A673 (cell line): ENCODE measurements at regions not wholly inside any gene's neighbourhood (a gene's known extent, or its start where the extent isn't known, plus 50 kb on each side); places are given as distances from the start of the nearest gene placed in this dataset.

ENCODE experiments used
- BruUV-seq: library from RNA; stranded (reverse); fragments of 400-500 nt; replicated peaks from 2 replicates; lab custom pipeline; 2021; lab: Mats Ljungman, UMichigan
- CTCF ChIA-PET: fragments of 300-600 bp; sonication (Branson Sonifier 250); formaldehyde crosslinking; loops from one replicate; lab custom pipeline; 2022; ENCODE audit warnings: antibody characterized with exemption; lab: Charles Lee
- POLR2A ChIA-PET: fragments of 300-600 bp; sonication (Branson Sonifier 250); formaldehyde crosslinking; loops from one replicate; lab custom pipeline; 2022; ENCODE audit warnings: antibody characterized with exemption; ENCODE audit not compliant: low non-redundant PET; lab: Charles Lee
- DNase-seq: peaks from one replicate; pipeline ENCODE4 v3.0.0-alpha.2; 2015; ENCODE audit warnings: low spot score
- H3K27ac ChIP-seq: fragments of 200-600 bp; sonication (generic); 2 replicates; pipeline ENCODE4 v1.5.1; 2016; ENCODE audit warnings: mixed run types, low read depth, mild to moderate bottlenecking, mixed read lengths, antibody characterized with exemption, low read length; ENCODE audit not compliant: poor library complexity, severe bottlenecking
- H3K27me3 ChIP-seq: fragments of 200-600 bp; sonication (generic); replicated peaks from 2 replicates; pipeline ENCODE4 v1.6.1; 2017; ENCODE audit warnings: mixed run types, low read depth, mild to moderate bottlenecking, mixed read lengths, antibody characterized with exemption, low read length; ENCODE audit not compliant: insufficient read depth, poor library complexity
- H3K36me3 ChIP-seq: fragments of 200-600 bp; sonication (generic); 2 replicates; pipeline ENCODE4 v1.6.1; 2016; ENCODE audit warnings: mixed run types, mild to moderate bottlenecking, mixed read lengths, antibody characterized with exemption, low read length; ENCODE audit not compliant: insufficient read depth, poor library complexity, severe bottlenecking
- H3K4me1 ChIP-seq: fragments of 200-600 bp; sonication (generic); 2 replicates; pipeline ENCODE4 v1.6.1; 2017; ENCODE audit warnings: mixed run types, mild to moderate bottlenecking, mixed read lengths, antibody characterized with exemption, low read length; ENCODE audit not compliant: insufficient read depth, poor library complexity, severe bottlenecking
- H3K4me3 ChIP-seq: fragments of 200-600 bp; sonication (generic); 2 replicates; pipeline ENCODE4 v1.5.1; 2016; ENCODE audit warnings: low read depth, mixed run types, mild to moderate bottlenecking, mixed read lengths, low read length; ENCODE audit not compliant: poor library complexity, severe bottlenecking
- H3K9me3 ChIP-seq: fragments of 200-600 bp; sonication (generic); 2 replicates; pipeline ENCODE4 v1.6.1; 2016; ENCODE audit warnings: mixed run types, low read depth, mild to moderate bottlenecking, mixed read lengths, antibody characterized with exemption, low read length; ENCODE audit not compliant: poor library complexity, severe bottlenecking
- EZH2 ChIP-seq: fragments of 200-600 bp; sonication (generic); IDR thresholded peaks from 2 replicates; pipeline ENCODE4 v1.6.1; 2017; ENCODE audit warnings: borderline replicate concordance, low read depth, mild to moderate bottlenecking, mixed read lengths, antibody characterized with exemption, low read length; ENCODE audit not compliant: poor library complexity, severe bottlenecking
- intact Hi-C: fragments of 100-400 bp; cut with micrococcal nuclease; formaldehyde crosslinking; loops from one replicate; pipeline ENCODE4 v1.10.0; 2022; ENCODE audit not compliant: unreplicated experiment
- TF ChIP-seq, protein P1 (sequence below): fragments of 300-800, 200-600 bp; sonication (generic); conservative IDR thresholded peaks from 2 replicates; pipeline ENCODE4 v1.5.1; 2017; ENCODE audit warnings: low read depth, mild to moderate bottlenecking, antibody characterized with exemption, low read length, moderate library complexity, mixed read lengths

DNA sequence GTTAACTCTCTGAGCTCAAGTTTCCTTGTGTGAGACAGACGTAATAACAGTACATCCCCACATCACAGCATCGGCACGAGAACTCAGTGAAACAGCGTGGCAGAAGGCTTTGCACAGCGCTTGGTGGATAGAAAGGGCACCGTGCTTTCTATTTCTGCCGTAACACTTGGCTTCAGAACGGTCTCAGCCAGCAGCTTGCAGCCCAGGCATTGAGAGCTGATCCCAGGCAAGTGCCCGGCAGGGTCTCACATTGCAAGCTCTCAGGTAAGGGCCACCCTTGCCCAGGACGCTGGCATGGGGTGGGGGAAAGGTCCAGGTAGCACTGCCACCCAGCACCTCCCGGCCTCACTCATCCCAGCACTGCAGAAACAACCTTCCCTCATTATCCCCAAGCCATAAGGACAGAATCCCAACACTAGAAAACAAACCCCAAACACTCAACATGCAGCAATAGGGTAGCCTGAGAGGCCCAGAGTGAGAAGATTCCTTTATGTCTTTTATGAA is 70.5 kb upstream of the ITGA11 start:
- DNase-seq, result no peak
- Histone ChIP-seq H3K9me3 (no peaks in the 10 kb centered on the region), H3K27ac (no peak overlapping the region), H3K27me3 (no peaks in the 10 kb centered on the region), H3K4me3 (no peak overlapping the region), H3K4me1 (no peaks in the 10 kb centered on the region), H3K36me3 (no peaks in the 10 kb centered on the region)
- intact Hi-C loops, result no loop called here
- TF ChIP-seq, protein P1, sequence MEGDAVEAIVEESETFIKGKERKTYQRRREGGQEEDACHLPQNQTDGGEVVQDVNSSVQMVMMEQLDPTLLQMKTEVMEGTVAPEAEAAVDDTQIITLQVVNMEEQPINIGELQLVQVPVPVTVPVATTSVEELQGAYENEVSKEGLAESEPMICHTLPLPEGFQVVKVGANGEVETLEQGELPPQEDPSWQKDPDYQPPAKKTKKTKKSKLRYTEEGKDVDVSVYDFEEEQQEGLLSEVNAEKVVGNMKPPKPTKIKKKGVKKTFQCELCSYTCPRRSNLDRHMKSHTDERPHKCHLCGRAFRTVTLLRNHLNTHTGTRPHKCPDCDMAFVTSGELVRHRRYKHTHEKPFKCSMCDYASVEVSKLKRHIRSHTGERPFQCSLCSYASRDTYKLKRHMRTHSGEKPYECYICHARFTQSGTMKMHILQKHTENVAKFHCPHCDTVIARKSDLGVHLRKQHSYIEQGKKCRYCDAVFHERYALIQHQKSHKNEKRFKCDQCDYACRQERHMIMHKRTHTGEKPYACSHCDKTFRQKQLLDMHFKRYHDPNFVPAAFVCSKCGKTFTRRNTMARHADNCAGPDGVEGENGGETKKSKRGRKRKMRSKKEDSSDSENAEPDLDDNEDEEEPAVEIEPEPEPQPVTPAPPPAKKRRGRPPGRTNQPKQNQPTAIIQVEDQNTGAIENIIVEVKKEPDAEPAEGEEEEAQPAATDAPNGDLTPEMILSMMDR, result no peak
- no peak for TF ChIP-seq EZH2
- CTCF ChIA-PET, result no interaction called here
- POLR2A ChIA-PET, result no interaction called here
- BruUV-seq, result no TSS peak

DNA sequence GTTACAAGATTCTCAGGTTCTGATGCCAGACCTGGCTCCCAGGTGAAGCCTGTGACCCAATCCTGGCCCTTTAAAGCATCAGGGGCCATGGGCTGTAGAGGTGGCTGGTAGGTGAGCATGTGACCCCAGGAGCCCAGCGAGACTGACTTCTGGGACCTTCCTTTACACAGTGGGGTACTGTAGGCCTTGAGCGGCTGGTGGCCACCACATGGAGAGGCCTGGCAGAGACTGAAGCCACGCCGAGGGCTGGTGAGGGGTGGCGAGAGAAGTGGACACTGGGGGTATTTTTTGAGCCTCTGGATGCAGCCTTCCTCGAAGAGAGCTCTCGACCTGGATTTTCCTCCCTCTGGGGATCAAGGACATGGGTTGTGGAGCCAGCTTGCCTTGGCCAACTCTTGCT is 71.2 kb upstream of the ITGA11 start:
- POLR2A ChIA-PET, result no interaction called here
- DNase-seq, result no peak
- no peak overlapping the region for H3K4me3 ChIP-seq
- no peaks in the 10 kb centered on the region for H3K9me3 ChIP-seq
- BruUV-seq, result no TSS peak
- intact Hi-C loops, result no loop called here
- no peaks in the 10 kb centered on the region for H3K4me1 ChIP-seq
- H3K27me3 ChIP-seq, result no peaks in the 10 kb centered on the region
- no peaks in the 10 kb centered on the region for H3K36me3 ChIP-seq
- no peak overlapping the region for H3K27ac ChIP-seq
- no peak for TF ChIP-seq EZH2
- TF ChIP-seq, protein P1, result no peak
- CTCF ChIA-PET, result no interaction called here

DNA sequence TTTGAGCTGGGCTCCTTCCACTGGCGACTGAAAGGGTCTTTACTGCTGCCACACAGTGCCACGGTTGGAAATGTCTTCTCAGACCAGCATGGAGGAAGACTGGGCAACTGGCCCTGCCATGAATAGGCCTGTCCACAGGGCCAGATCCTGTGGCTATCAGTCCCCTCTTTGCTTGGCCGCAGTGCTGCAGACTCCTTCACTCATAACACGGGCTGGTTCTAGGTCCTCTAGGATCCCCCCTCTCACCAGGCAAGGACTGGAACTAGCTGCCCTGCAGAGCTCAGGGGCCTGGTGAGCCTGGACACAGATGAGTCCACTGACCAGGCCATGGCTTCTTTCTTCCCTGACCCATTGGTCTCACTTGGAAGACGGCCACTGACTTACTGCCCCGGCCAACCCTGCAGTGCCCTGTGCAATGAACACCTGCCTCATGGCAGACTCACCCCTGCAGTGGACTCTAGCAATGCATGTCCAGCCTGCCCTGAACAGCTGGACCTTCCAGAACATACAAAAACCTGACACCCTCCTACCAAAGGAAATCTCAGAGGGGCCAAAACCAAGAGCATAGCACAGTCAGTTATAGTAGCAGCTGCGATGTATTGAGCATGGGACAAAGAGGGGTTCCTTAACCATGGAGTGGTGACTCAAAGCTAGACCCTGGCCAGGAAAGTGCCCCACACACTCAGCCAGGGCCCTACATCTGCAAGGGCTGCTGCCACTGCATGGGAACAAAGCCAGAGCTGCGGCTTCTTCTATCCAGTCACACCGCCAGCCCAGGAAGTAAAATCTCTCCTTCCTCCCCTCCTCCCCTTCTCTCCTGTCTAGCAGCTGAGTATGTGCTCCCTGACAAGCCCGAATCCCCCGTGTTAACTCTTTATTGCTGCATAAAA is 72.1 kb upstream of the ITGA11 start:
- Histone ChIP-seq H3K36me3 (no peaks in the 10 kb centered on the region), H3K9me3 (no peaks in the 10 kb centered on the region), H3K27ac (no peak overlapping the region), H3K27me3 (no peaks in the 10 kb centered on the region), H3K4me1 (no peaks in the 10 kb centered on the region), H3K4me3 (no peak overlapping the region)
- POLR2A ChIA-PET, result no interaction called here
- TF ChIP-seq EZH2, result no peak
- TF ChIP-seq, protein P1, result no peak
- CTCF ChIA-PET, result interaction anchor here (1.1 kb wide), 1 partner anchor 197 kb away, joined by 4 read pairs; no protein-coding TSS in a partner anchor
- intact Hi-C loops, result no loop called here
- no TSS peak for BruUV-seq
- no peak for DNase-seq
